HepG2 (cell line): ENCODE measurements at regions not wholly inside any gene's neighbourhood (a gene's known extent, or its start where the extent isn't known, plus 50 kb on each side); places are given as distances from the start of the nearest gene placed in this dataset.

Experiments used
- ATAC-seq: fragments of 200-7000 bp; cut with Tn5 transposase; 3 replicates; pipeline ENCODE4 v1.9.1; 2020; ENCODE audit warnings: mild to moderate bottlenecking, moderate library complexity
- BruUV-seq: library from RNA; stranded (reverse); fragments of 400-500 nt; replicated peaks from 2 replicates; lab custom pipeline; 2021; lab: Mats Ljungman, UMichigan
- CTCF ChIA-PET: fragments of 300-600 bp; formaldehyde crosslinking; extraction: SDS; loops from one replicate; lab custom pipeline; 2021; ENCODE audit warnings: low total read pairs, inconsistent platforms, low intra/inter-chr PET ratio; lab: Yijun Ruan, JAX
- POLR2A ChIA-PET: fragments of 350-600 bp; sonication (Branson Sonifier 250); formaldehyde crosslinking; loops from one replicate; lab custom pipeline; 2020; ENCODE audit warnings: antibody characterized with exemption, inconsistent platforms; lab: Yijun Ruan, JAX
- DNase-seq: peaks from one replicate; pipeline ENCODE4 v3.0.0-alpha.2; 2015; ENCODE audit warnings: low spot score
- FAIRE-seq: peaks from 3 replicates; lab custom pipeline; 2011; peaks lifted over from hg19 to GRCh38; lab: Jason Lieb, UNC
- H2AFZ ChIP-seq: one replicate; pipeline ENCODE4 v1.6.1; 2011; ENCODE audit warnings: low read length, inconsistent platforms
- H3K27ac ChIP-seq: fragments of 300-600 bp; 3 replicates; pipeline ENCODE4 v1.8.0; 2011; ENCODE audit warnings: mixed run types, mild to moderate bottlenecking, mixed read lengths, low read length, inconsistent platforms; ENCODE audit not compliant: insufficient read depth; ENCODE audit errors: extremely low read length
- H3K27me3 ChIP-seq, 2 experiments: fragments of 200-600 bp in 1 of 2; 2 replicates in 1 of 2; 3 replicates in 1 of 2; pipeline versions ENCODE4 v1.6.0 to v1.8.0; 2011; ENCODE audit warnings: low read length in 2 of 2, mild to moderate bottlenecking in 2 of 2, moderate library complexity in 2 of 2, inconsistent platforms in 1 of 2; ENCODE audit not compliant: insufficient read depth in 2 of 2, control insufficient read depth in 1 of 2
- H3K36me3 ChIP-seq, 2 experiments: fragments of 200-600 bp in 1 of 2; replicated peaks in 1 of 2; 2 replicates in 1 of 2; 3 replicates in 1 of 2; pipeline versions ENCODE4 v1.5.1 to v1.8.0; 2011; ENCODE audit warnings: low read length in 2 of 2, inconsistent platforms in 1 of 2; ENCODE audit not compliant: insufficient read depth in 2 of 2, control insufficient read depth in 1 of 2
- H3K4me1 ChIP-seq: 2 replicates; pipeline ENCODE4 v1.5.1; 2012; ENCODE audit warnings: low read length, inconsistent platforms; ENCODE audit not compliant: insufficient read depth
- H3K4me2 ChIP-seq: 2 replicates; pipeline ENCODE4 v1.6.0; 2011; ENCODE audit warnings: low read depth, low read length, inconsistent platforms
- H3K4me3 ChIP-seq, 3 experiments: fragments of 200-600 bp in 1 of 3; sonication (generic), shearing (Covaris generic) in 1 of 3; replicated peaks in 1 of 3; 2 replicates each; pipeline ENCODE4 v1.5.1; 2011 to 2016; ENCODE audit warnings: low read length in 3 of 3, inconsistent platforms in 2 of 3, low read depth in 2 of 3, mild to moderate bottlenecking in 2 of 3, control low read depth in 1 of 3, mixed read lengths in 1 of 3; ENCODE audit not compliant: insufficient read depth in 1 of 3
- H3K79me2 ChIP-seq: one replicate; pipeline ENCODE4 v1.6.1; 2011; ENCODE audit warnings: low read length, inconsistent platforms; ENCODE audit not compliant: insufficient read depth
- H3K9ac ChIP-seq: 2 replicates; pipeline ENCODE4 v1.6.0; 2011; ENCODE audit warnings: mild to moderate bottlenecking, low read depth, low read length, inconsistent platforms; ENCODE audit not compliant: insufficient read depth
- H3K9me3 ChIP-seq: 2 replicates; pipeline ENCODE4 v1.5.1; 2012; ENCODE audit warnings: mild to moderate bottlenecking, low read length
- H4K20me1 ChIP-seq: 2 replicates; pipeline ENCODE4 v1.6.0; 2011; ENCODE audit warnings: inconsistent platforms, mild to moderate bottlenecking, low read length, moderate library complexity; ENCODE audit not compliant: insufficient read depth
- DDIT3 ChIP-seq: sonication (generic); formaldehyde crosslinking; IDR thresholded peaks from 2 replicates; pipeline ENCODE4 v1.4.0; 2020; ENCODE audit warnings: mild to moderate bottlenecking, missing genetic modification reagents
- DNMT1 ChIP-seq: sonication (generic); formaldehyde crosslinking; IDR thresholded peaks from 2 replicates; pipeline ENCODE4 v1.5.1; 2020; ENCODE audit warnings: mild to moderate bottlenecking, missing genetic modification reagents
- ETS1 ChIP-seq: sonication (generic); formaldehyde crosslinking; IDR thresholded peaks from 2 replicates; pipeline ENCODE4 v1.4.0; 2020; ENCODE audit warnings: missing genetic modification reagents
- HDAC6 ChIP-seq: fragments of 200-600 bp; sonication (generic); IDR thresholded peaks from 2 replicates; pipeline ENCODE4 v1.7.0; 2017; ENCODE audit warnings: mild to moderate bottlenecking, antibody characterized with exemption, low read length, low read depth
- HNRNPLL ChIP-seq: fragments of 200-400 bp; formaldehyde crosslinking; IDR thresholded peaks from 2 replicates; pipeline ENCODE4 v1.6.1; 2017; ENCODE audit warnings: mild to moderate bottlenecking, low read depth, low read length; ENCODE audit not compliant: poor library complexity, severe bottlenecking
- NFAT5 ChIP-seq: sonication (generic); formaldehyde crosslinking; IDR thresholded peaks from 2 replicates; pipeline ENCODE4 v1.4.0; 2020; ENCODE audit warnings: missing genetic modification reagents
- NFRKB ChIP-seq: fragments of 450-650 bp; IDR thresholded peaks from 2 replicates; pipeline ENCODE4 v1.6.1; 2017
- TEAD2 ChIP-seq: sonication (generic); formaldehyde crosslinking; IDR thresholded peaks from 2 replicates; pipeline ENCODE4 v1.9.0; 2021; ENCODE audit warnings: missing genetic modification reagents
- TOE1 ChIP-seq: sonication (generic); formaldehyde crosslinking; IDR thresholded peaks from 2 replicates; pipeline ENCODE4 v1.4.0; 2020; ENCODE audit warnings: mild to moderate bottlenecking, missing genetic modification reagents
- TOPORS ChIP-seq: sonication (generic); formaldehyde crosslinking; IDR thresholded peaks from 2 replicates; pipeline ENCODE4 v1.8.0; 2023; ENCODE audit warnings: mild to moderate bottlenecking, missing genetic modification reagents
- ZBTB21 ChIP-seq: sonication (generic); formaldehyde crosslinking; IDR thresholded peaks from 2 replicates; pipeline ENCODE4 v1.4.0; 2020; ENCODE audit warnings: missing genetic modification reagents
- ZEB1 ChIP-seq: IDR thresholded peaks from 2 replicates; pipeline ENCODE4 v1.6.1; 2012; ENCODE audit warnings: mild to moderate bottlenecking, low read depth, inconsistent platforms; ENCODE audit not compliant: insufficient replicate concordance
- ZFYVE20 ChIP-seq: sonication (generic); formaldehyde crosslinking; IDR thresholded peaks from 2 replicates; pipeline ENCODE4 v1.8.0; 2023; ENCODE audit warnings: low read depth, mild to moderate bottlenecking, moderate library complexity, missing genetic modification reagents, borderline replicate concordance
- ZNF451 ChIP-seq: sonication (generic); formaldehyde crosslinking; IDR thresholded peaks from 2 replicates; pipeline ENCODE4 v1.5.0; 2020; ENCODE audit warnings: mild to moderate bottlenecking, missing genetic modification reagents
- ZNF792 ChIP-seq: IDR thresholded peaks from 2 replicates; pipeline ENCODE4 v1.6.1; 2016
- ZSCAN22 ChIP-seq: sonication (generic); formaldehyde crosslinking; IDR thresholded peaks from 2 replicates; pipeline ENCODE4 v1.4.0; 2020; ENCODE audit warnings: mild to moderate bottlenecking, missing genetic modification reagents
- WGBS: methylation state at CpG from one replicate; pipeline ENCODE4 v1.1.6; 2017; ENCODE audit warnings: low lambda C conversion rate; 5-methylcytosine and 5-hydroxymethylcytosine counted together
- in situ Hi-C: cut with HindIII; loops from 2 replicates; pipeline ENCODE4 v1.10.0; 2017; ENCODE audit warnings: low pct_unique_long_range_greater_than_20kb; ENCODE audit not compliant: extremely low pct_ligation_motif_present
- intact Hi-C: fragments of 100-400 bp; cut with micrococcal nuclease; formaldehyde crosslinking; loops from one replicate; pipeline ENCODE4 v1.10.0; 2022; ENCODE audit not compliant: unreplicated experiment
- TF ChIP-seq, protein P1 (sequence below): sonication (generic); formaldehyde crosslinking; IDR thresholded peaks from 2 replicates; pipeline ENCODE4 v1.5.1; 2020; ENCODE audit warnings: missing genetic modification reagents, mild to moderate bottlenecking, borderline replicate concordance

- Histone ChIP-seq H3K27ac (no peak overlapping the region), H3K4me1 (no peaks in the 10 kb centered on the region), H3K4me2 (no peak overlapping the region), H3K27me3 (no peaks in the 10 kb centered on the region; a peak in 1 of 5 replicates), H3K4me3 (no peak overlapping the region), H3K9ac (no peak overlapping the region), H2AFZ (no peak overlapping the region), H3K9me3 (no peaks in the 10 kb centered on the region), H3K36me3 (no peaks in the 10 kb centered on the region), H3K79me2 (no peaks in the 10 kb centered on the region), H4K20me1 (no peaks in the 10 kb centered on the region)
- CTCF ChIA-PET: no interaction called here
- WGBS: 4% methylated on average over 8 of the region's 8 CpGs
- BruUV-seq: no TSS peak
- FAIRE-seq (no peak), ATAC-seq (no peak), DNase-seq (no peak)
- intact Hi-C loops: no loop called here
- POLR2A ChIA-PET: no interaction called here
- in situ Hi-C loops: no loop called here
- TF ChIP-seq DDIT3 (no peak), HNRNPLL (no peak), TOE1 (CRISPR knock-in tag) (no peak), ZBTB21 (CRISPR knock-in tag) (no peak), ZEB1 (no peak), TOPORS (CRISPR knock-in tag) (no peak), ZNF792 (CRISPR knock-in tag) (no peak), NFRKB (no peak), DNMT1 (no peak), ZNF451 (CRISPR knock-in tag) (no peak), ETS1 (no peak), NFAT5 (CRISPR knock-in tag) (no peak), ZSCAN22 (CRISPR knock-in tag) (no peak), HDAC6 (no peak), ZFYVE20 (no peak), TEAD2 (CRISPR knock-in tag) (no peak)
- TF ChIP-seq, protein P1, sequence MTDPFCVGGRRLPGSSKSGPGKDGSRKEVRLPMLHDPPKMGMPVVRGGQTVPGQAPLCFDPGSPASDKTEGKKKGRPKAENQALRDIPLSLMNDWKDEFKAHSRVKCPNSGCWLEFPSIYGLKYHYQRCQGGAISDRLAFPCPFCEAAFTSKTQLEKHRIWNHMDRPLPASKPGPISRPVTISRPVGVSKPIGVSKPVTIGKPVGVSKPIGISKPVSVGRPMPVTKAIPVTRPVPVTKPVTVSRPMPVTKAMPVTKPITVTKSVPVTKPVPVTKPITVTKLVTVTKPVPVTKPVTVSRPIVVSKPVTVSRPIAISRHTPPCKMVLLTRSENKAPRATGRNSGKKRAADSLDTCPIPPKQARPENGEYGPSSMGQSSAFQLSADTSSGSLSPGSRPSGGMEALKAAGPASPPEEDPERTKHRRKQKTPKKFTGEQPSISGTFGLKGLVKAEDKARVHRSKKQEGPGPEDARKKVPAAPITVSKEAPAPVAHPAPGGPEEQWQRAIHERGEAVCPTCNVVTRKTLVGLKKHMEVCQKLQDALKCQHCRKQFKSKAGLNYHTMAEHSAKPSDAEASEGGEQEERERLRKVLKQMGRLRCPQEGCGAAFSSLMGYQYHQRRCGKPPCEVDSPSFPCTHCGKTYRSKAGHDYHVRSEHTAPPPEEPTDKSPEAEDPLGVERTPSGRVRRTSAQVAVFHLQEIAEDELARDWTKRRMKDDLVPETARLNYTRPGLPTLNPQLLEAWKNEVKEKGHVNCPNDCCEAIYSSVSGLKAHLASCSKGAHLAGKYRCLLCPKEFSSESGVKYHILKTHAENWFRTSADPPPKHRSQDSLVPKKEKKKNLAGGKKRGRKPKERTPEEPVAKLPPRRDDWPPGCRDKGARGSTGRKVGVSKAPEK (CRISPR knock-in tag): no peak
These were observed 574.7 kb upstream of the PLXNA2 start for GRCh38 chr1:208818770-208819445.
